ENCODE measurements at regions not wholly inside any gene's neighbourhood (a gene's known extent, or its start where the extent isn't known, plus 50 kb on each side); places are given as distances from the start of the nearest gene placed in this dataset.

DNA sequence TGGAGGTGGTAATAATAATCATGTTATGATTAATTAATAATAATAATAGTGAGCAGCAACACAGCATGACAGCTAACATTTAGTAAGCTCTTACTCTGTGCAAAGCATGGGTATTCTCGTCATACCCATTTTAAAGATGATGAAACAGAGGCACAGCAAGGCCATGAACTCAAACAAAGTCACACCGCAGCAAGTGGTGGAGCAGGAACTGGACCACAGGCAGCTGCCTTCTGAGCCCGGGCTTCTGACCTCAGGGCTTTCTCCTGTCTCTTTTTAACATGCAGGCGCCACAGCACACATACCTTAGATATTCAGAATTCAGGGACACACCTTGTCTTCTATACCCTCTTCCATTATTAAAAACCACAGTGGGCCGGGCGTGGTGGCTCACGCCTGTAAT is 50.7 kb upstream of the SPATA12 start:
- DNase-seq = no peak

DNA sequence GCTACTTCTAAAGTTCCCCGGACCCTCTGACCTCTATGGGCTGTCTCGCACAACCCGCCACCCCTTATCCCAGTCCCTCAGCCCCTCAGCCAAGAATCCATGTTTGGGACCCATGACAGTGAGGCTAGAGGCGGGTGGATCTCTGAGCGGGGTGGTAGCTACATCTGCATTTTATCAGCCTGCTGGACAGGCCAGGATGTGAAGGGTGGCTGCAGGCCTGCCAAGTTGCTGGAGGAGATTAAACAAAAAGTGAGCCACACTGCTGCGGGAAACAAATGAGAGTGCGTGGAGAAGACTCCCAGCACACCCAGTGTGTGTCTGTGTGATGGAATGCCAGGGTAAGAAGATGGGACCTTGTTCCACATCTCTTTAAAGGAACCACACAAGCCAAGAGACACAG is 51.1 kb upstream of the SPATA12 start:
- DNase-seq = no peak

DNA sequence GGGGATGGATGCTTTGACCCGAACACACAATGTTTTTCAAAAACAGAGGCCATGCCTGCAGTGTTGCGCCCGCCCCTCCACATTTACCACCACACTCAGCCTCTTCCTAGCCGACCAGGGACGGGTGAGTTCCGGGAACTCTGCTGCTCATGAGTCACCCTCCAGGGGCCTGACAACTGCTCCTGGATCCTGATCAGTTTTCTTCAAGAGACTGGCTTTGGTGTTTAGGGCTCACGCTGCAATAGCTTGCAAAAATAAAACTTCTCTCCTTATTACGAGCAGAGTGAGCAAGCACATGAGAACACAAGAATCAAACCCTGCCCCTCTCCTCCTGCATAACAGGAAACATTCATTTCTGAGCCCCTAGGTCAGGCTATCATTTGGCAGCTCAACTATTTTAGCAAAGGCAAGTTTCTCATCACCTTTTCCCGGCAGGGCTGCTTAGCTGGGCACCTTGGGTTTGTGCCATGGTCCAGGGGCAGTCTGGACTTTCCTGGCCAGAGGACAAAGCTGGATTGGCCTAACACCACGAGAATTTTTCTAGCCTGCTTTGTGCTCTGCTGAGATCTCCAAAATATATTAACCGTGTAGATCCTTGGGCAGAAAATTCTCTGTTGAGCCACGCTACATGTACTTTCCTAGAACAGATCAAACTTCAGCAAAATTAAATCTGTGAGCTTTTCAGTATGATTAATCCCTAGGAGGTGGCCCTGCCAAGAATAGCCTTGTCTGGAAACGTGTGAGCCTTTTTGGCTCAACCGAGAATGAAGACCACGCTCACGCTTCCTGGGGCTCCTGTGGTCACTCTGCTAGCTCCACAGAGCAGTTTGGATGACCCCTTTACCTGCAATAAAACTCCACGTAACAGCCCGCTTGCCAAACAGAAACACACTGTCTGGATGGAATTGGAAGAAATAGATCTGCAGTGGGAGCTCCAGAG is 52.7 kb upstream of the SPATA12 start:
- peak in 20 of 56 donors; percentile 9 to 78 (median 31) for DNase-seq

DNA sequence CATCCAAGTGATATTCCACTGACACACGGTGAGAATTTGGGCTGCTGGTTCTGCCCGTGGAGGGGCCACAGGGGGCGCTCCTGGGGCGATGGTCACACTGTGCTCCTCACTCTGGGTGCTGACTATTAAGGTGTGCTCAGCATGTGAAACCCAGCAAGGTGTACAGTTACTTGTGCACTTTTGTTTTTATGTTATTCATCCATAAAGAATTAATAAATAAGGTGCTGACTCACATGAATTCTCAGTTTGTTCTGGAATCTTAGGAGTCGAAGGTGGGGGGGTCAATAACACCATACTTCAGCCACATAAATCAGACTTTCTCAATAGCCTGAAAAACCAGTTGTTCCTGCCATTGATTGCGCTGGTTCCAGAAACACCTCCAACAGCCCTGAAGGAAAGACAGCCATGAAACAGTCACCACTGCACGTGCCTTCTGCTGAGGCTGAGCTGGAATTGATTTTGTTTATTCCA is 53.5 kb upstream of the SPATA12 start:
- no peak for DNase-seq

DNA sequence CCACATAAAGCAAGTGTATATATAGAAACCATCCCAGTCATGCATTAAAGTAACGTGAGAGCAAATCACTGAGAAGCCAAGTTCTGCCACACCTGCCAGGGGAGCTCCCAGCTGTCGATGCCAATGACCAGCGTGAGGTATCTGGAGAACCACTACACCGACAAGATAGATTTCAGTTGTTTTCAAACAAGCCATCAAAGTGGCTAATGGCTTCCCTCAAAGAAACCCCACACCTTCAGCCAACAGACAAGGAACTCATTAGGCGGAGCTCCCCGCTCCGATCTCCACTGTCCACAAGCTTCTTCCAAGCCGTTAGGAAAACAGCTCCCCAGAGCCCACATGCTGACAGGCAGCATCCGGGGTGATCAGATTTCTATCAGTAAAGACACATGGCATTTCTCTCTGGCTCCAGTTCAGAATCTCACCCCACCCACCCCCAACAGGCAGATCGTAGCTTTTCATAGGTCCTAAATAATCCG is 54.2 kb upstream of the SPATA12 start:
- DNase-seq = no peak

DNA sequence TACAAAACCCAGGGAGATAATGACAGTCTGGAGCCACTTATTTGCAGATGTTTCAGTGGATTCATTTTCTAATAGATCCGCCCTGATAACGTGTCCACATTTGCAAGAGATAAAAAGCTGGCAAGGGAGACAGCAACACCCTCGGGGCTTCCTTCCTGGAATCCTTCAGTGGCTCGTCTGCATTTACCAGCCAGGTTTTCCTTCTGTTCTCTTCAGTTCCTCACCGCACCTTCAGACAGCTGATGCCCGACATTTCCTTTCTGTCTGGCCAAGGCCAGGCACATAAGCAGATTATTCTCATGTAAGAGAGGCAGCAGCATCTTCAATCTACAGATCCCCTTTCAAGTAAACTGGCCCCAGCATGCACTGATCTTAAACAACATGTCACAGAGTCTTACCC is 56.2 kb upstream of the SPATA12 start:
- no peak for DNase-seq

DNA sequence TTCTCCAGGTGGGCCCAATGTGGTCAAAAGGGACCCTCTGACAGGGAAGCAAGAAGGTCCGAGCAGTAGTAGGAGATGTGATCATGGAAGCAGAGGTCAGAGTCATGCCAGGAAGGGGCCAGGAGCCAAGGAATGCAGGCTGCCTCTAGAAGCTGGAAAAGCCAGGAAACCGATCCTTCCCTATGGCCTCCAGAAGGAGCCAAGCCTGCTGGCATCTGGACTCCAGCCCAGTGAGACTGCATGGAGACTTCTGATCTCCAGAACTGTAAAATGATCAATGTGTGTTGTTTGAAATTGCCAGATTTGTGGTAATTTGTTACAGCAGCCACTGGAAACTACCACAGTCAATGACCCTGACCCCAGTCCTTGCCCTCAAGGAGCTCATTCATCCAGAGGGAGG is 56.8 kb upstream of the SPATA12 start:
- DNase-seq = no peak

DNA sequence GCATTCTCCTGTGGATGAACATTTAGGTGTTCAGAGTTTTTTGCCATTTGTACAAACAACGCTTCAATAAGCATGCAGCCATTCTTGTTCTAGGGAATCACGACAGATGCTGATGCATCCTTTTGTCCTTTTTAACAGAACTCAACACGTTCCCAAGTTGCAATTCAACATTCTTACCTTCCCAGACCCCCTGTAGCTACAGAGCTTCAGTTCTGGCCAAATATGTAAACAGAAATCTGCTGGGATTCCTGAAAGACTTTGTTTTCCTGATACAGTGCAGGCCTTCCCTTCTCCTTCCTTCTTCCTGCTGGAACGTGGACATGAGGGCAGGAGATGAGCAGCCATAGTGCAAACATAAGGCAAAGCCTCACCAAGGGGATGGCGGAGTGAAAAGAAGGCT is 59.1 kb upstream of the SPATA12 start:
- no peak for DNase-seq

DNA sequence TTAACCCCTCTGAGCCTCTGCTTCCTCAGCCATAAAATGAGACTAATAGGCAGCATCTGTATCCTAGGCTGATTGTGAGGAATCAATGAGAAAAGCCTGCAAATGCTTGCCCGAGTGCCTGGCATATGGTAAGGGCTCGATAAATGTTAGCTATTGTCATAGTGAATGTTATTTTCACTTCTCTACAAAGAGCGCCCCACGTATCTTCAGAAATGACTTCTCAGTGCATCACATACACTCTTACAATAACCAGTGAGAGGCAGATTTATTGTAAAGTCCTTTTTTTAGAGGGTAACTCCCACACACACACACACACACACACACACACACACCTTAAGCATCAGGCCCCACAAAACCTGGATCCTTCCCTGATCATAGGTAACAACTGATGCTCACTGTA is 60.5 kb upstream of the SPATA12 start:
- DNase-seq = no peak

DNA sequence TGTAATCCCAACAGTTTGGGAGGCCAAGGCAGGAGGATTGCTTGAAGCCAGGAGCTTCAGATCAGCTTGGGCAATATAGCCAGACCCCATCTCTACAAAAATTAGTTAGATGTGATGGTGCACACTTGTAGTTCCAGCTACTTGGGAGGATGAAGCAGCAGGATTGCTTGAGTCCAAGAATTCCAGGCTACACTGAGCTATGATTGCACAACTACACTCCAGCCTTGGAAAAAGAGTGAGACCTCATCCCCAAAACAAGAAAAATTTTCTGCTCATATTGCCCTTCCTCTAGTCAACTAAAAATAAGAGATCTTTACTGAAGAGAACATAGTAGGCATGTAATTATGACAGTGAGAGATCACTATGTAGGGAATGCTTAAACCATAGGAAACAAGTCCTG is 60.9 kb upstream of the SPATA12 start:
- DNase-seq = no peak

DNA sequence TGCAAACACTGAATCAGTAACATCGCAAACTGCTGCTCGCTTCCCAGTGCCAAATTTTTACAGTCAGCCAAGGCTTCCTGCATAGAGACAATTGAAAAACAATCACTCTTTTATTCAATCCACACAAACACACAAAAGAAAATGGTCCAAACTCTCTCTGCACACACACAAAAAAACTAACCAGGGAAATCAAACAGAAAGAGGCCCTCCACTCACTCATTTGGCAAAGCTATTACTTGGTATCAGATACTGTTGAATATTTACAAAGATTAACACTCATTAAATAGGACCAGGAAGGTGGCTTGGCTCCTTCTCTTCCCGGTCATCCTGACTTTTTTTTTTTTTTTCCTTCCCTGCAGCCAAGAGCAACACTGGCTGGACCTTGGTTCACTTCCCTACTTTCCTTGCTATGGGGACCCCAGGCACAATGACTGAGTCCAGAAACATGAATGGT is 62.4 kb upstream of the SPATA12 start:
- DNase-seq = peak in 3 of 56 donors; percentile 9 to 33 (median 17)

DNA sequence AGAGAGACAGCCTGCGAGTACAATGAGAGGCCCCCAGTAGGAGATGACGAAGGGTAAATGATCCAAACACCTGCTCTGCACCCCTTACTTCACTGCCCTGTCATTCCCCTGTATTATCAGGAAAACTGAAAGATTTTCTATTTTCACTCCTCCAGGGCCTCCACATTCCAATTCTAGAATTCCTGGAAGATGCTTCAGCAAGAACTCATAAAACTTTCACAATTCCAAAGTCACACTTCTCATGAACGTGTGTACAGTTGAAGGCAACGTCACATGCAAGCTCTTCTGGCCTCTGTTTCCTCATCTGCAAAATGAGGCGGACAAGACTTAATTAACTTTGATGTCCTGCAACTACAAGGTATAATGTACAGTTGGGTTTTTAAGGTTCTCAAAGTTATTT is 62.8 kb upstream of the SPATA12 start:
- peak in 1 of 56 donors; percentile 15 for DNase-seq

DNA sequence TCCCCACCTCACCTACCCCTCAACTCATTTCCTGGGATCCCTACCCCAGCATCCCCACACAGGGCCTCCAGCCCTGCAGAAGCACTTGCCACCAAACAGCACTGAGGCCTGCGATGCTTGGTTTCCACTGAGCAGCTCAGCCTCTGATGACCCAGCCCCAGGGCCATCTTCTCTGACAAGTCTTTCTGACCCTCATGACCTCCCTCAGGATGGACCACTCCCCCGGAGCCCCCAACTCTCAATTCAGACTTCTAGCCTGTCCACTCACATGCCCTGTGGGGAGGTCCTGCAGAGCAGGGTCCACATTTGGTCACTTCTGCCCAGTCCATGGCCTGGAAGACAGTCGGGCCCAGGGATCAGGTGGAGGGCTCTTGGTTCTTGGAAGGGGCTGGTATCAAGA is 63.4 kb upstream of the SPATA12 start:
- no peak for DNase-seq

DNA sequence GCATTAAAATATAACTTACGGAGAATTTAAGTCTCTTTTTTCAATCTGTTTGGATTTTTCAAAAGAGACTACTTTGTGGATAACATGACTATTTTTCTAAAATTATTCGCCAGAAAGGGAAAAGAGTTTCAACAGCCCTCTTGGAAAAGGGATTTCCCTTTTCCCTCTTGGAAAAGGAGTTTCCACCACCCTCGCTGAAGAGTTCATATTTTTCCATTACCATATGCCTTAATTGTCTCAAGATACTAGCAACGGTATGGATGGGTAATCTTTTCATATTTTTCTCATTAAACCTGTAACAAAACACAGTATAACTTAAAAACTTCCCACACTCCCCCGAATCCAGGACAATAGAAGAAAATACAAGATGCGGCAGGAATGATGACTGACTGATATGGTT is 66.1 kb upstream of the SPATA12 start:
- no peak for DNase-seq

DNA sequence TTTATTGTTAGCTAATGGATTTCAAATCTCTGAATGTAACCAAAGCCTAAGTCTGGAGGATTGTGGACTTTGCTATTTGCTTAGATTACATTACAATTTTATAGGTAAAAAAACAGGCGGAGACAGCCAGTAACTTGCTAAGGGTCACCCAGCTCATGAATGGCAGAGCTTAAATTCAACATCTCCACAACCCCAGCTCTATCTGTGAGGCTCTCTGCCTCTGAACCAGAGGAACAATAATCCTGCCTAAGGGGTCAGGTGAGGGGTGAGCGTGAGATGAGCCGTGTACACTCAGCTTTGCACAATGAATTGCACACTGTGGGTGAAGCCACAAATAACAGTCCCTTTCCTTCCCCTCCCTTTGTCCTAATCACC is 69.8 kb upstream of the SPATA12 start:
- DNase-seq = no peak

DNA sequence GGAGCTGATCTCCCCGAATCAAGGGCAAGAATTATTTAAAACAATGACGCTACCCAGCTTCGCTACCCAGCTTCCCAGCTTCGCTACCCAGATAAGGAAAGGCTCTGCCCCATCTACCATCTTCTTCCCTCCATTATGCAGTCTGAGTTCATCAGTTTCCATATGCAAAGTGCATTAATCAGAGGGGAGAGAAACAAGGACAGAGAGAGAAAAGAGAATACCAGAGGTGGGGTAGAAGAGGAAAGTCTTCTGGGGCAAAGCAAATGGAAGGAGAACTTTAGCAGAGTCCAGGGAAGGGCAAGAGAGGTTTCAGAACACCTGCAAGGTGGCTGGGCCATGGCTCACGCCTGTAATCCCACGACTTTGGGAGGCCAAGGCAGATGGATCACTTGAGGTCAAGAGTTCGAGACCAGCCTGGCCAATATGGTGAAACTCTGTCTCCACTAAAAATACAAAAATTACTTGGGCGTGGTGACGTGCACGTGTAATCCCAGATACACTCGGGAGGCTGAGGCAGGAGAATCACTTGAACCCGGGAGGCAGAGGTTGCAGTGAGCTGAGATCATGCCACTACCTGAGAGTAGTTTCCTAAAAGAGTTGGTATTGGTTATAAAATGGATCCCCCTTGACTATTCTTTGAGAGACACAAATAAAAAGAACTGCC is 70.4 kb upstream of the SPATA12 start:
- DNase-seq = no peak

DNA sequence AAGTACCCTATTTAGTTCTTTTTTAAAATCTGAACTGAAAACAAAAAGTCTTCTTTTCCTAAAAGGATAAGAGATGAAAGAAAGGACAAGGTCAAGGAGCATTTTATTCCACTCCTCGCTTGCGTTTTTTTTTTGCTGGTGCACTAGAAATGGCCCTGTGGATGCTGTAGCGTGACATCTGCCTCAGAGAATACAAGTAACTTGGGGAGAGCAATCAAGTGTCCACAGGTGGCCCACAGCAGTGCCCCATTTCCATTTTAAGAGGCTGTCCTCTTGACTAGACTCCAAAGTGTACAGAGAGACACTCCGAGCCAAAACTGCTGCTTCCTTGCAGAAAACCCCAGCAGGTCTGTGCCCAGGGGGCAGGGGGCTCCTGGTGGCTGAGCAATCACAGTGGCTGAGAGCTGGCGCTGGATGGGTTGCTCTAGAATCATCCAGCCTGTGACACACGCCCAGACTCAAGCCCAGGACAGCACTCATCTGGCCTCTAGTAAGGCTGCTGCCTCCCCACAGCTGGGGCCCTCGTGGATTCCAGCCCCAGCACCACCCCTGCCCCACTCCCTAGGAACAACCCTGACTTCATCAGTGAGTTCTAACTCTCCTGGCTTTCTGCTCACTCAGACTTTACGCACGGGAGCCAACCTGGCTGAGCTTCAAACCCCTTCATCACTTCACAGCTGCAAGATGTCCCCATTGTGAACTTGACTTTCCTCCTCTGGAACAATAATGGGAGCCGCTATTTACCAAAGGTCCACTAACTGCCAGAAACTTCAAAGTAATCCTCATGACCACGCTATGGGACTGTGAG is 71.1 kb upstream of the SPATA12 start:
- DNase-seq = no peak

DNA sequence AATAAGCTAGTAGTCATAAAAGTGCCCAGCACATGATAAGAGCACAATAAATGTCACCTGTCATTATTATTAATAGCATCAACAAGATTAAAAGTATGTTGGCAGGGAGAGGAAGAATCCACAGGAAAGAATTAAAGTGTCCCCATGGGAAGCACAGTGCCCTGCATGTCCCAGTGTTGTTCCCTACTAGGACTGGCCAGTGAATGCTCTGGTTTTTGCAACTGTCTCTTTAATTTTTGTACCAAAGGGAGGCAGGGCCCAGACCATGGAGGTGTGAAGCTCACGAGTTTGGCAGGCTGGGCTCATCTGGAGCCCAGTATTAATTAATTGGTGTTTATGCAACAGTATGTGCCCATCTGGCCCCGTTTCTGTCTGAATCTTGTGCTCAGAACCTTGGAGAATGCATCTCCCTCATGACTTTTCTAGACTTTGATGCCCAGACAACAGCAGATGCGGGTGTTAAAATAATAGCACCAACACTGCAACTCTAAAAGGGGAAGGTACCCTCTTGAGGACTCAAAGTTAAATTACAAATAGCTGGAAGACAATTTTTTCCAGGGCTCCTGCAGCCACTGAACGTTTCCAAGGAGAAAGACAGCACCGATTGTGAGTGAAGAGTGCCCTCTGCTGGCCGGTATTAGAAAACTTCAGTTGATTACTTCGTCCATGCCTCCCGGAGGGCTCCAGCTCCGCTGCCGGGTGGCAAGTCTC is 71.9 kb upstream of the SPATA12 start:
- peak in 55 of 56 donors; percentile 12 to 91 (median 61) for DNase-seq

DNA sequence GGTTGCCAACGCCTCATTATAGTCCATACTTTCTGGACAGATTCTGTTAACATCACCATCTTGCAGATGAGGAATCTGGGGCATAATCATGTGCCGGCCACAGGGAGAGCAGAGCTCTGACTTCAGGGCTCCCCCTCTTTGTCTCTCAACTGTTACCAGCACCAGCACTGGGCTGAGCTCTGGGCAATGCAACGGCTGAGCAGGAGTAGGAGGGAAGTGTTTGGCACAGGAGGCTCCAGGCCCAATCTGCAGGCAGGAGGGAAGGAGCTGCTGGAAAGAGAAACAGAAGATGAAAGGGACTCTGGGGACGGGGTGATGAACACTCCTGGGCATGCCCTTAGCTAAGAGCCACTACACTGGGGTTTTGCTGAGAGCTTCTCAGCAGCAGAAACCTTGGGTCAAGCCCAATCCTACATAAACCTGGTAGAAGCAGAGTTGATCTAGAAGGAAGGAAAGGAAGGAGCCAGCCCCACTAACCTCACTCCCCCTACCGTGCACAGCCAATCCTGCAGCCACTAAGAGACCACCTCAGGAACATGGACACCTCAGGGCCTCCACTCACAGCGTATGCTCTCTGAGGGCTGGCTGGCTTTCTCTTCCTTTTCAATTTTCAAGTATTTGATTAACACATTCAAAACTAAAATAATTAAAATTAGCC is 73.1 kb upstream of the SPATA12 start:
- DNase-seq = peak in 1 of 56 donors; percentile 3

DNA sequence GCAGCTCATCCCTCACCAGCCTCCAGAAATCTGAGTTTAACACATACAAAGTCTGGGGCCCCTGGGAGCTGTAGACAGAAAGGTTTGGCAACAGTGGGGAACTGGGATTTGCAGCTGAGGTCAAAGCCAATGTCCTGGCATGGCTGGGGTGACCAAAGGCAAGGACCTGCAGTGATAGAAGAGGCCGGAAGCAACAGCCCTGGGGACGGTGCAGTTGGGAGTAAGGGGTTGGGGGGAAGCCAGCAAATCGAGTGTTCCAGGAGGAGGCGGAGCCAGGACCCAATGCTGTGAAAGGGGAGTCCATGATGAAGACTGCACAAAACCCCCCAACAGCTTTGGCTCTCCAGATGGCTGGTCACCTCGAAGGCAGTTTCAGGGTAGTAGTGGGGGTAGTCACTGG is 74.1 kb upstream of the SPATA12 start:
- no peak for DNase-seq
